Heart left ventricle (tissue), 13 donors: ENCODE measurements at regions not wholly inside any gene's neighbourhood (a gene's known extent, or its start where the extent isn't known, plus 50 kb on each side); places are given as distances from the start of the nearest gene placed in this dataset.

Experiments used
- POLR2A ChIP-seq, 2 donors: fragments of 450-650 bp; IDR thresholded peaks; one replicate each; pipeline ENCODE4 v1.6.1; 2017; ENCODE audit warnings: antibody characterized with exemption in 2 of 2, mild to moderate bottlenecking in 2 of 2, moderate library complexity in 2 of 2
- TF ChIP-seq, protein P1 (sequence below), 12 donors: fragments of 200-600 bp; sonication (generic) in 4 of 12; IDR thresholded peaks; one replicate each; pipeline versions ENCODE4 v1.5.0 to v1.8.0; 2018 to 2022; ENCODE audit warnings: antibody characterized with exemption in 12 of 12, mild to moderate bottlenecking in 5 of 12
- donor health status: ischemic (EF 13 %, LVEDD 7.1; RV severe dilation, severe dysfunction).
- donor health status: DM: no; HTN: yes; CAD: no.
- donor health status: DM: no; HTN: no; CAD: no.
- donor health status: ischemic (EF 25% LVEDD 6.9; RV normal size, moderate dysfunction).
- donor health status: ischemic (EF 25% LVEDD 5.7; RV mildly dilated, moderate dysfunction).
- donor health status: ischemic (EF 35%, LVEDD 5.7; RV mildly dilated, moderate dysfunction).
- donor health status: nonischemic (EF 11% LVEDD 7.7; RV severe dilation, severe dysfunction).
- donor health status: DM: yes; HTN: yes; CAD: no.
- donor health status: PGD.
- donor health status: ischemic (EF 29% LVEDD 5.4; RV normal size, mild dysfunction).
- donor health status: nonischemic (EF 23%, LVEDD 6.1; RV moderate dilation, normal function).

GRCh38 chr2:136402281-136402680 is 284.3 kb upstream of the CXCR4 start:
- no peak for TF ChIP-seq POLR2A (IDR thresholded peaks at IDR 0.05)
- TF ChIP-seq, protein P1, sequence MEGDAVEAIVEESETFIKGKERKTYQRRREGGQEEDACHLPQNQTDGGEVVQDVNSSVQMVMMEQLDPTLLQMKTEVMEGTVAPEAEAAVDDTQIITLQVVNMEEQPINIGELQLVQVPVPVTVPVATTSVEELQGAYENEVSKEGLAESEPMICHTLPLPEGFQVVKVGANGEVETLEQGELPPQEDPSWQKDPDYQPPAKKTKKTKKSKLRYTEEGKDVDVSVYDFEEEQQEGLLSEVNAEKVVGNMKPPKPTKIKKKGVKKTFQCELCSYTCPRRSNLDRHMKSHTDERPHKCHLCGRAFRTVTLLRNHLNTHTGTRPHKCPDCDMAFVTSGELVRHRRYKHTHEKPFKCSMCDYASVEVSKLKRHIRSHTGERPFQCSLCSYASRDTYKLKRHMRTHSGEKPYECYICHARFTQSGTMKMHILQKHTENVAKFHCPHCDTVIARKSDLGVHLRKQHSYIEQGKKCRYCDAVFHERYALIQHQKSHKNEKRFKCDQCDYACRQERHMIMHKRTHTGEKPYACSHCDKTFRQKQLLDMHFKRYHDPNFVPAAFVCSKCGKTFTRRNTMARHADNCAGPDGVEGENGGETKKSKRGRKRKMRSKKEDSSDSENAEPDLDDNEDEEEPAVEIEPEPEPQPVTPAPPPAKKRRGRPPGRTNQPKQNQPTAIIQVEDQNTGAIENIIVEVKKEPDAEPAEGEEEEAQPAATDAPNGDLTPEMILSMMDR (IDR thresholded peaks at IDR 0.05), result no peak
